ENCODE measurements at regions not wholly inside any gene's neighbourhood (a gene's known extent, or its start where the extent isn't known, plus 50 kb on each side); places are given as distances from the start of the nearest gene placed in this dataset.

- no peak for TF ChIP-seq CTCF (IDR thresholded peaks at IDR 0.05; ENCODE audit: low read depth, low read length)
- H3K4me3 ChIP-seq (ENCODE audit: low read depth, low read length) = no peak overlapping the region
Observed at GRCh38 chr10:27451054-27451453, 53.0 kb upstream of the RAB18 start.

- no peak overlapping the region for H3K4me3 ChIP-seq (ENCODE audit: low read depth, low read length)
- TF ChIP-seq CTCF (IDR thresholded peaks at IDR 0.05; ENCODE audit: low read depth, low read length) = no peak
Observed at GRCh38 chr10:27450225-27450624, 53.9 kb upstream of the RAB18 start.

GRCh38 chr10:27449571-27449970, 54.5 kb upstream of the RAB18 start:
- no peak for TF ChIP-seq CTCF (IDR thresholded peaks at IDR 0.05; ENCODE audit: low read depth, low read length)

GRCh38 chr10:27448921-27449320, 55.2 kb upstream of the RAB18 start:
- TF ChIP-seq CTCF (IDR thresholded peaks at IDR 0.05; ENCODE audit: low read depth, low read length) = no peak

More at GRCh38 chr10:27449571-27449970, 54.5 kb upstream of the RAB18 start:
- H3K4me3 ChIP-seq (ENCODE audit: low read depth, low read length) = no peak overlapping the region

GRCh38 chr10:27447540-27447939, 56.6 kb upstream of the RAB18 start:
- H3K4me3 ChIP-seq (ENCODE audit: low read depth, low read length) = no peak overlapping the region
- no peak for TF ChIP-seq CTCF (IDR thresholded peaks at IDR 0.05; ENCODE audit: low read depth, low read length)

More at GRCh38 chr10:27448921-27449320, 55.2 kb upstream of the RAB18 start:
- H3K4me3 ChIP-seq (ENCODE audit: low read depth, low read length) = no peak overlapping the region

GRCh38 chr10:27446091-27446918, 57.8 kb upstream of the RAB18 start:
- no peak for TF ChIP-seq CTCF (IDR thresholded peaks at IDR 0.05; ENCODE audit: low read depth, low read length)

GRCh38 chr10:27445070-27445469, 59.0 kb upstream of the RAB18 start:
- TF ChIP-seq CTCF (IDR thresholded peaks at IDR 0.05; ENCODE audit: low read depth, low read length) = no peak
- no peak overlapping the region for H3K4me3 ChIP-seq (ENCODE audit: low read depth, low read length)

More at GRCh38 chr10:27446091-27446918, 57.8 kb upstream of the RAB18 start:
- no peak overlapping the region for H3K4me3 ChIP-seq (ENCODE audit: low read depth, low read length)
